ENCODE measurements at regions not wholly inside any gene's neighbourhood (a gene's known extent, or its start where the extent isn't known, plus 50 kb on each side); places are given as distances from the start of the nearest gene placed in this dataset.
"Not testable (repeated sequence)": the region's sequence is repeated elsewhere in the genome, so short reads cannot be mapped to it uniquely, and the experiment has no call there.

DNA sequence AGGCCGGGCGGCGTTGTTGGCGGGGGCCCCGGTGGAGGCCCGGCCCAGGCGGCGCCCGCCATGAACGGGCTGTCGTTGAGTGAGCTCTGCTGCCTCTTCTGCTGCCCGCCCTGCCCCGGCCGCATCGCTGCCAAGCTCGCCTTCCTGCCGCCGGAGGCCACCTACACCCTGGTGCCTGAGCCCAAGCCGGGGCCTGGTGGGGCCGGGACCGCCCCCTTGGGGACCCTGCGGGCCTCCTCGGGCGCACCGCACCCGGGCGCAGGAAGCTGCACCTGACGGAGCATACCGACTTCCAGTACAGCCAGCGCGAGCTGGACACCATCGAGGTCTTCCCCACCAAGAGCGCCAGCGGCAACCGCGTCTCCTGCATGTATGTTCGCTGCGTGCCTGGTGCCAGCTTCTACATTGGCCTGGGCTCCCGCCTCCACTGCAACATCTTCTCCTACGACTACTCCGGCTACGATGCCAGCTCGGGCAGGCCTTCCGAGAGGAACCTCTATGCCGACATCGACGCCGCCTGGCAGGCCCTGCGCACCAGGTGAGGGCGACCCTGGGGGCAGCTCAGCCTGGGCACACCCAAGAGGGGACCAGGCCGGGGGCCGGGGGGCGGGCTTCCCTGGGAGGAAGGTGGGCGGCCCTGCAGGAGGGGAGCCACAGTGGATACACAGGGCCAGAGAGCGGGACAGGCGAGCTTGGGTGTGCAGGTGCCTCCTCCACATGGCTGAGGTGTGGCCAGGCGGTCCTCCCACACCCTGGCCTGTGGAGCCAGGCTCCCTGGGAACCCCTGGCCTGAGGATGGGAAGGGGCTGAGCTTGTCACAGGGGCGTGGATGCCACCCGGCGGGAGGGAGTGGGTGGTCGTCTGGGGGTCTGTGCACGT lies 201.6 kb downstream of the USP22 start:
- TF ChIP-seq, protein P1, sequence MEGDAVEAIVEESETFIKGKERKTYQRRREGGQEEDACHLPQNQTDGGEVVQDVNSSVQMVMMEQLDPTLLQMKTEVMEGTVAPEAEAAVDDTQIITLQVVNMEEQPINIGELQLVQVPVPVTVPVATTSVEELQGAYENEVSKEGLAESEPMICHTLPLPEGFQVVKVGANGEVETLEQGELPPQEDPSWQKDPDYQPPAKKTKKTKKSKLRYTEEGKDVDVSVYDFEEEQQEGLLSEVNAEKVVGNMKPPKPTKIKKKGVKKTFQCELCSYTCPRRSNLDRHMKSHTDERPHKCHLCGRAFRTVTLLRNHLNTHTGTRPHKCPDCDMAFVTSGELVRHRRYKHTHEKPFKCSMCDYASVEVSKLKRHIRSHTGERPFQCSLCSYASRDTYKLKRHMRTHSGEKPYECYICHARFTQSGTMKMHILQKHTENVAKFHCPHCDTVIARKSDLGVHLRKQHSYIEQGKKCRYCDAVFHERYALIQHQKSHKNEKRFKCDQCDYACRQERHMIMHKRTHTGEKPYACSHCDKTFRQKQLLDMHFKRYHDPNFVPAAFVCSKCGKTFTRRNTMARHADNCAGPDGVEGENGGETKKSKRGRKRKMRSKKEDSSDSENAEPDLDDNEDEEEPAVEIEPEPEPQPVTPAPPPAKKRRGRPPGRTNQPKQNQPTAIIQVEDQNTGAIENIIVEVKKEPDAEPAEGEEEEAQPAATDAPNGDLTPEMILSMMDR (conservative IDR thresholded peaks at IDR 0.05 in 1 of 2, IDR thresholded peaks at IDR 0.05 in 1 of 2; ENCODE audit: low read depth in 1 of 2, low read length in 2 of 2), result not testable (repeated sequence)
- not testable (repeated sequence) for TF ChIP-seq EZH2 (IDR thresholded peaks at IDR 0.05; ENCODE audit: low read length, missing control alignments)
